ENCODE measurements at regions not wholly inside any gene's neighbourhood (a gene's known extent, or its start where the extent isn't known, plus 50 kb on each side); places are given as distances from the start of the nearest gene placed in this dataset.

GRCh38 chr14:39766397-39767000 is 334.3 kb upstream of the FBXO33 start:
- Histone ChIP-seq H3K9ac (ENCODE audit: insufficient read length) (no peak overlapping the region), H3K36me3 (ENCODE audit: insufficient read depth, low read length) (no peaks in the 10 kb centered on the region), H3K9me3 (ENCODE audit: low read depth, low read length) (no peaks in the 10 kb centered on the region), H3K27ac (no peak overlapping the region), H3K4me3 (no peak overlapping the region)
- no peak for DNase-seq (ENCODE audit: low read depth, low spot score)
- no peak for TF ChIP-seq POLR2AphosphoS5 (IDR thresholded peaks at IDR 0.05; ENCODE audit: borderline replicate concordance, low read depth, low read length)
- TF ChIP-seq EZH2 (IDR thresholded peaks at IDR 0.05), result no peak
- no peak for TF ChIP-seq FOXP2 (optimal IDR thresholded peaks at IDR 0.05; ENCODE audit: control extremely low read depth, extremely low read length, insufficient read depth)

GRCh38 chr14:39765676-39766075 is 333.4 kb upstream of the FBXO33 start:
- DNase-seq (ENCODE audit: low read depth, low spot score), result no peak

GRCh38 chr14:39763402-39763890 is 331.2 kb upstream of the FBXO33 start:
- DNase-seq (ENCODE audit: low read depth, low spot score), result no peak
- Histone ChIP-seq H3K4me3 (no peak overlapping the region), H3K27ac (no peak overlapping the region), H3K9ac (ENCODE audit: insufficient read length) (no peak overlapping the region), H3K9me3 (ENCODE audit: low read depth, low read length) (no peaks in the 10 kb centered on the region), H3K36me3 (ENCODE audit: insufficient read depth, low read length) (no peaks in the 10 kb centered on the region)
- TF ChIP-seq FOXP2 (optimal IDR thresholded peaks at IDR 0.05; ENCODE audit: control extremely low read depth, extremely low read length, insufficient read depth), result no peak
- no peak for TF ChIP-seq EZH2 (IDR thresholded peaks at IDR 0.05)
- no peak for TF ChIP-seq POLR2AphosphoS5 (IDR thresholded peaks at IDR 0.05; ENCODE audit: borderline replicate concordance, low read depth, low read length)

More at GRCh38 chr14:39765676-39766075, 333.4 kb upstream of the FBXO33 start:
- H3K27ac ChIP-seq, result no peak overlapping the region
- TF ChIP-seq FOXP2 (optimal IDR thresholded peaks at IDR 0.05; ENCODE audit: control extremely low read depth, extremely low read length, insufficient read depth) (no peak), POLR2AphosphoS5 (IDR thresholded peaks at IDR 0.05; ENCODE audit: borderline replicate concordance, low read depth, low read length) (no peak), EZH2 (IDR thresholded peaks at IDR 0.05) (no peak)
- H3K36me3 ChIP-seq (ENCODE audit: insufficient read depth, low read length), result no peaks in the 10 kb centered on the region
- H3K9ac ChIP-seq (ENCODE audit: insufficient read length), result no peak overlapping the region
- H3K9me3 ChIP-seq (ENCODE audit: low read depth, low read length), result no peaks in the 10 kb centered on the region
- no peak overlapping the region for H3K4me3 ChIP-seq

GRCh38 chr14:39762576-39763401 is 330.6 kb upstream of the FBXO33 start:
- no peak for TF ChIP-seq EZH2 (IDR thresholded peaks at IDR 0.05)
- no peak for TF ChIP-seq POLR2AphosphoS5 (IDR thresholded peaks at IDR 0.05; ENCODE audit: borderline replicate concordance, low read depth, low read length)
- TF ChIP-seq FOXP2 (optimal IDR thresholded peaks at IDR 0.05; ENCODE audit: control extremely low read depth, extremely low read length, insufficient read depth), result no peak
- H3K4me3 ChIP-seq, result no peak overlapping the region
- no peak overlapping the region for H3K9ac ChIP-seq (ENCODE audit: insufficient read length)
- H3K9me3 ChIP-seq (ENCODE audit: low read depth, low read length), result no peaks in the 10 kb centered on the region
- H3K36me3 ChIP-seq (ENCODE audit: insufficient read depth, low read length), result no peaks in the 10 kb centered on the region
- no peak for DNase-seq (ENCODE audit: low read depth, low spot score)
- no peak overlapping the region for H3K27ac ChIP-seq

- H3K36me3 ChIP-seq (ENCODE audit: insufficient read depth, low read length), result no peaks in the 10 kb centered on the region
- H3K9ac ChIP-seq (ENCODE audit: insufficient read length), result no peak overlapping the region
- H3K4me3 ChIP-seq, result no peak overlapping the region
- TF ChIP-seq FOXP2 (optimal IDR thresholded peaks at IDR 0.05; ENCODE audit: control extremely low read depth, extremely low read length, insufficient read depth), result no peak
- TF ChIP-seq POLR2AphosphoS5 (IDR thresholded peaks at IDR 0.05; ENCODE audit: borderline replicate concordance, low read depth, low read length), result no peak
- no peak for TF ChIP-seq EZH2 (IDR thresholded peaks at IDR 0.05)
- H3K9me3 ChIP-seq (ENCODE audit: low read depth, low read length), result no peaks in the 10 kb centered on the region
- H3K27ac ChIP-seq, result no peak overlapping the region
- no peak for DNase-seq (ENCODE audit: low read depth, low spot score)
These were observed 323.1 kb upstream of the FBXO33 start for GRCh38 chr14:39755269-39755878.

GRCh38 chr14:39740454-39740853 is 308.2 kb upstream of the FBXO33 start:
- no peak for DNase-seq (ENCODE audit: low read depth, low spot score)
- no peak for TF ChIP-seq POLR2AphosphoS5 (IDR thresholded peaks at IDR 0.05; ENCODE audit: borderline replicate concordance, low read depth, low read length)
- no peaks in the 10 kb centered on the region for H3K36me3 ChIP-seq (ENCODE audit: insufficient read depth, low read length)
- no peak overlapping the region for H3K9ac ChIP-seq (ENCODE audit: insufficient read length)
- H3K9me3 ChIP-seq (ENCODE audit: low read depth, low read length), result no peaks in the 10 kb centered on the region
- H3K27ac ChIP-seq, result no peak overlapping the region
- H3K4me3 ChIP-seq, result no peak overlapping the region

GRCh38 chr14:39739796-39740195 is 307.6 kb upstream of the FBXO33 start:
- TF ChIP-seq FOXP2 (optimal IDR thresholded peaks at IDR 0.05; ENCODE audit: control extremely low read depth, extremely low read length, insufficient read depth), result no peak
- Histone ChIP-seq H3K9ac (ENCODE audit: insufficient read length) (no peak overlapping the region), H3K36me3 (ENCODE audit: insufficient read depth, low read length) (no peaks in the 10 kb centered on the region), H3K27ac (no peak overlapping the region), H3K4me3 (no peak overlapping the region), H3K9me3 (ENCODE audit: low read depth, low read length) (no peaks in the 10 kb centered on the region)
- DNase-seq (ENCODE audit: low read depth, low spot score), result no peak

- H3K9ac ChIP-seq (ENCODE audit: insufficient read length), result no peak overlapping the region
- H3K4me3 ChIP-seq, result no peak overlapping the region
- TF ChIP-seq EZH2 (IDR thresholded peaks at IDR 0.05) (no peak), FOXP2 (optimal IDR thresholded peaks at IDR 0.05; ENCODE audit: control extremely low read depth, extremely low read length, insufficient read depth) (no peak), POLR2AphosphoS5 (IDR thresholded peaks at IDR 0.05; ENCODE audit: borderline replicate concordance, low read depth, low read length) (no peak)
- H3K9me3 ChIP-seq (ENCODE audit: low read depth, low read length), result no peaks in the 10 kb centered on the region
- DNase-seq (ENCODE audit: low read depth, low spot score), result no peak
- H3K27ac ChIP-seq, result no peak overlapping the region
- H3K36me3 ChIP-seq (ENCODE audit: insufficient read depth, low read length), result no peaks in the 10 kb centered on the region
These were observed 302.1 kb upstream of the FBXO33 start for GRCh38 chr14:39734306-39734705.
